IPS-15b (cell line): ENCODE measurements at regions not wholly inside any gene's neighbourhood (a gene's known extent, or its start where the extent isn't known, plus 50 kb on each side); places are given as distances from the start of the nearest gene placed in this dataset.

Source experiments
- H3K27me3 ChIP-seq: one replicate; pipeline ENCODE4 v1.6.1; 2013; ENCODE audit warnings: low read length; ENCODE audit not compliant: control insufficient read depth, insufficient read depth
- H3K36me3 ChIP-seq: one replicate; pipeline ENCODE4 v1.6.1; 2013; ENCODE audit warnings: low read length; ENCODE audit not compliant: control insufficient read depth, insufficient read depth
- H3K4me1 ChIP-seq: one replicate; pipeline ENCODE4 v1.6.1; 2013; ENCODE audit warnings: mild to moderate bottlenecking, low read length; ENCODE audit not compliant: control insufficient read depth, insufficient read depth
- H3K4me3 ChIP-seq: one replicate; pipeline ENCODE4 v1.5.1; 2013; ENCODE audit warnings: low read depth, low read length
- H3K9ac ChIP-seq: one replicate; pipeline ENCODE4 v1.6.1; 2013; ENCODE audit warnings: low read depth, mild to moderate bottlenecking, low read length
- H3K9me3 ChIP-seq: one replicate; pipeline ENCODE4 v1.6.1; 2013; ENCODE audit warnings: mild to moderate bottlenecking, low read length; ENCODE audit not compliant: control insufficient read depth, insufficient read depth

- Histone ChIP-seq H3K4me1 (peaks cover 6% of the 10 kb centered on the region), H3K9ac (no peak overlapping the region), H3K4me3 (no peak overlapping the region), H3K9me3 (no peaks in the 10 kb centered on the region), H3K27me3 (no peaks in the 10 kb centered on the region), H3K36me3 (no peaks in the 10 kb centered on the region)
These were observed 549.5 kb upstream of the SMIM31 start for GRCh38 chr4:164204434-164204833.

DNA sequence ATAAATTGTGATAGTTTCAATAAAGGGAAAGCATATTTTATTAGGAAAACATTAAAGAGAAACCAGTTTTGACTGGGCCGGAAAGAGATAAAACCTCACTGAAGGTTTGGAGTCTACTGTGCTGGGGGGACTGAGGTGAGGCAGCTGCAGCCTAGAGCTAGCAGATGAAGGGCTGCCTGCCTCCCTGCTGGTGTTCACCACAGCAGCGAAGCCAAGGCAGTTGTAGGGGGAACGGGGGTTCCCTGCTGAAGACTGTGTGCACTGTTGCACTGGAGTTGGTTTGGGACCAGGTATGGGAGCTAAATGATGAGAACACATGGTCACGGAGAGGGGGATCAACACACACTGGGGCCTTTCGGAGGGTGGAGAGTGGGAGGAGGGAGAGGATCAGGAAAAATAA lies 546.5 kb upstream of the SMIM31 start:
- H3K4me1 ChIP-seq = peaks cover 6% of the 10 kb centered on the region
- H3K9ac ChIP-seq = peak overlapping the region; percentile 55
- H3K27me3 ChIP-seq = no peaks in the 10 kb centered on the region
- no peak overlapping the region for H3K4me3 ChIP-seq
- H3K9me3 ChIP-seq = no peaks in the 10 kb centered on the region
- no peaks in the 10 kb centered on the region for H3K36me3 ChIP-seq

GRCh38 chr4:164210377-164210776 lies 543.6 kb upstream of the SMIM31 start:
- H3K9me3 ChIP-seq = no peaks in the 10 kb centered on the region
- H3K9ac ChIP-seq = no peak overlapping the region
- no peaks in the 10 kb centered on the region for H3K36me3 ChIP-seq
- no peak overlapping the region for H3K4me3 ChIP-seq
- H3K27me3 ChIP-seq = no peaks in the 10 kb centered on the region
- H3K4me1 ChIP-seq = no peaks in the 10 kb centered on the region

GRCh38 chr4:164212134-164212533 lies 541.8 kb upstream of the SMIM31 start:
- Histone ChIP-seq H3K4me3 (no peak overlapping the region), H3K36me3 (no peaks in the 10 kb centered on the region), H3K27me3 (no peaks in the 10 kb centered on the region)

DNA sequence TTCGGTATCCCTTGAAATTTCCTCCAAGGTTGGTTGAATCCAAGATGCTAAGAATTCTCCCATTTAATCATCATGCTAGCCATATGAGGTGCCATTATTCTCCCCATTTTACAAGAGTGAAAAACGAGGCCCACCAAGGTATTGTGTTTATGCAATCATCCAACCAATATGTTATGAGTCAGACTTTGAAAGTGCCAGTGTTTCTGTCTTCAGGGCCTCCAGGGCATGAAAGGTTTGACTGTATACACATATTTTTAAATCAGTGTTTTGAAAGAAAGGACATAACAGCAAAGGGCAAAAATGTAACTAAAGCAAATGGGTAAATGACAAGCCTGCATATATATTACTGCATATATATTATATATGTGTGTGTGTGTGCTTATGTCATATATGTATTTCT lies 541.2 kb upstream of the SMIM31 start:
- H3K36me3 ChIP-seq = no peaks in the 10 kb centered on the region
- H3K9me3 ChIP-seq = no peaks in the 10 kb centered on the region
- no peak overlapping the region for H3K9ac ChIP-seq
- no peaks in the 10 kb centered on the region for H3K27me3 ChIP-seq
- H3K4me1 ChIP-seq = no peaks in the 10 kb centered on the region
- H3K4me3 ChIP-seq = no peak overlapping the region

More at GRCh38 chr4:164212134-164212533, 541.8 kb upstream of the SMIM31 start:
- no peaks in the 10 kb centered on the region for H3K4me1 ChIP-seq
- no peak overlapping the region for H3K9ac ChIP-seq
- no peaks in the 10 kb centered on the region for H3K9me3 ChIP-seq

DNA sequence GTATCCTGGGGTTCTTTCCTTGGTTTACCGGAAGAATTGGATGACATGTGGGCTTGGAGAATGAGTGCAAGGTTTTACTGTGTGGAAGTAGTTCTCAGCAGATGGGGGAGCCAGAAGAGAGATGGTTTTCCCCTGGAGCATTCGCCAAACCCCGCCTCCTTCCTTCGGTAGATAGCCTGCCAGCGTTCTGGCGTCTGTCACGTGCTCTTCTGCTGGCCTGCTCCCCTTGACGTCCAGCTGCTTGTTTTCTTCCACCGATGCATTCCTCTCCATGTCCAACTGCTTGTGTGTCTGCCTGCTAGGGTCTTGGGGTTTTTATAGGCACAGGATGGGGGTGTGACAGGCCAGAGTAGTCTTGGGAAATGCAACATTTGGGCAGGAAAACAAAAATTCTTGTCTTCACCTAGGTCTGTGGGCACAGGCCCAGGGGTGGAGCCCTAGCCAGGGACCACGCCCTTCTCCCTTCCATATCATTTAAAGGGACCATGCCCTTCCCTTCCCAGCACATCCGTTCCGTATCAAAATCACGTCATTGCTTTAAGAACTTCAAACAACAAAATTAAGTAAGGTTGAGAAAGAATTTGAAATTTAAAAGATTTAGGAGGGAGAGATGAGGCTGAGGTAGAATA lies 538.7 kb upstream of the SMIM31 start:
- Histone ChIP-seq H3K4me3 (no peak overlapping the region), H3K27me3 (no peaks in the 10 kb centered on the region), H3K9ac (no peak overlapping the region), H3K36me3 (no peaks in the 10 kb centered on the region), H3K9me3 (no peaks in the 10 kb centered on the region), H3K4me1 (no peaks in the 10 kb centered on the region)

DNA sequence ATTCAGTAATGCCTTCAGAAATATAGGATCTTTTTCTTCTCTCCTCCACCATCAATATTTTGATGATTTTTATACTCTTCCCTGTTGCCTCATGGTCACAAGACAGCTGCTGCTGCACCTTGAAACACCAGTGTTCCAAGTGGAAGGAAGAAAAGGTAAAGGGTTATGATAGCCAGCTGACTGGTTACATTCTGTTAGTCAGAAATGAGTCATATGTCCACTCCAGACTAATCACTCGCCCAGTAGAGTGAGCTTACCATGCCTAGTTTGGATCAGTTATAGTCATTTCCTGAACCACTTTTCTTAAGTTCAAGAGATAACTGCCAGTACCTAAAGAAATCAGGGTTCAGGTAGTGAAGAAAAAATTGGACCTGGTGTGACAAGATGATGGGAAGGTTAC lies 532.3 kb upstream of the SMIM31 start:
- no peaks in the 10 kb centered on the region for H3K9me3 ChIP-seq
- H3K9ac ChIP-seq = no peak overlapping the region
- H3K27me3 ChIP-seq = no peaks in the 10 kb centered on the region
- no peak overlapping the region for H3K4me3 ChIP-seq
- no peaks in the 10 kb centered on the region for H3K4me1 ChIP-seq
- H3K36me3 ChIP-seq = no peaks in the 10 kb centered on the region

DNA sequence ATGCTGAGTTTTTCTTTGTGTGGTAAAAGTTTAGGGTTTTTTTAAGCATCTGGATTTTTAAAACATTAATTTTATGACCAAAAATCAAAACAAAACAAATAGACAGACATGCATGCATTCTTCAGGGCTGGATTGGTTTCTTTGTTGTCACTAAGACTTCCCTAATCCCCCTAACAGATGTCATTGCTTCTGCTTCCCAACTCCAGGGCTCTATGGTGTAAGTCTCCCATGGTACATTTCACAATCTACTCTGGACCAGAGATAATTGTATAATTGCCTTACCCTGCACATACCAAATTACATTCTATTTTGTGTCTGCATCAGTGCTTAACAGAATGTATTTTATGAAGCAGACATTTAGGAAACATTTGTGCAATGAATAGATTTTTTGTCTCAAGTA lies 529.1 kb upstream of the SMIM31 start:
- no peaks in the 10 kb centered on the region for H3K27me3 ChIP-seq
- H3K4me3 ChIP-seq = no peak overlapping the region
- H3K4me1 ChIP-seq = no peaks in the 10 kb centered on the region
- H3K36me3 ChIP-seq = no peaks in the 10 kb centered on the region
- H3K9me3 ChIP-seq = no peaks in the 10 kb centered on the region
- no peak overlapping the region for H3K9ac ChIP-seq

DNA sequence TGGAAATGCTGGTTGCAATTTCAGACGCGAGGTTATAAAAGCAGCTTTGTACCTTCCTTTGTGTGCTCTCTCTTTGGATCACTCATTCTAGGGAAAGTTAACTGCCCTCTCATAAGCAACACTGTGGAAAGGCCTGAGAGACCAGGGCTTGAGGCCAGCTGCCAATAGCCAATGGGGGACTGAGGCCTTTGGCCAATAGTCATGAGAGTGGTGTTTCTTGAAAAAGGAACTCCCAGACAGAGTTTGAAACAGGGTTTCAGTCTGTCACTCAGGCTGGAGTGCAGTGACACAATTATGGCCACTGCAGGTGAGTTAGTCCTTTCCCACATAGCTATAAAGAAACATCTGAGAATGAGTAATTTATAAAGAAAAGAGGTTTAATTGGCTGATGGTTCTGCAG lies 524.7 kb upstream of the SMIM31 start:
- Histone ChIP-seq H3K4me3 (no peak overlapping the region), H3K36me3 (no peaks in the 10 kb centered on the region), H3K4me1 (no peaks in the 10 kb centered on the region), H3K9ac (no peak overlapping the region), H3K27me3 (no peaks in the 10 kb centered on the region), H3K9me3 (no peaks in the 10 kb centered on the region)

DNA sequence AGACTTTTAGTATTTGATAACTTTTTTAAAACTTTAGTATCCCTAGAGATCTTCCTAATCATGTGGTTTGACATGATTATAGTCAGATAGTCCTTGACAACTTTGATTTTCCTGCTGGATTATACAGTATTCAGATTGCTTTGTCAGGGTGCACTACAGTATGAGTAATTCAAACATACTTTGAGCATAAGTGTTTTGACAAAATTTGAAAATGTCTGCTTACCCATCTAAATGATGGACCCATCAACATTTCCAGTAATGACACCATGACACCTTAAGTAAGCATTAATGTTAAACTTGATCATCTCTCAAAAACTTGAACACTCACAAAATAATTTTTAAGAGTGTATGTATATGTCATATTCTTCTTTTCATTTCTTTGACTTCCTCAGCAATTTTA lies 514.5 kb upstream of the SMIM31 start:
- H3K36me3 ChIP-seq = no peaks in the 10 kb centered on the region
- no peaks in the 10 kb centered on the region for H3K9me3 ChIP-seq
- no peaks in the 10 kb centered on the region for H3K27me3 ChIP-seq
- H3K4me1 ChIP-seq = no peaks in the 10 kb centered on the region
- no peak overlapping the region for H3K9ac ChIP-seq
- H3K4me3 ChIP-seq = no peak overlapping the region

GRCh38 chr4:164239976-164240375 lies 514.0 kb upstream of the SMIM31 start:
- Histone ChIP-seq H3K4me1 (no peaks in the 10 kb centered on the region), H3K27me3 (no peaks in the 10 kb centered on the region), H3K9ac (no peak overlapping the region), H3K4me3 (no peak overlapping the region), H3K36me3 (no peaks in the 10 kb centered on the region), H3K9me3 (no peaks in the 10 kb centered on the region)

GRCh38 chr4:164251257-164251656 lies 502.7 kb upstream of the SMIM31 start:
- H3K4me1 ChIP-seq = no peaks in the 10 kb centered on the region
- no peak overlapping the region for H3K9ac ChIP-seq
- no peaks in the 10 kb centered on the region for H3K36me3 ChIP-seq
- H3K4me3 ChIP-seq = no peak overlapping the region
- no peaks in the 10 kb centered on the region for H3K9me3 ChIP-seq
- H3K27me3 ChIP-seq = no peaks in the 10 kb centered on the region
